ENCODE measurements at regions not wholly inside any gene's neighbourhood (a gene's known extent, or its start where the extent isn't known, plus 50 kb on each side); places are given as distances from the start of the nearest gene placed in this dataset.

DNA sequence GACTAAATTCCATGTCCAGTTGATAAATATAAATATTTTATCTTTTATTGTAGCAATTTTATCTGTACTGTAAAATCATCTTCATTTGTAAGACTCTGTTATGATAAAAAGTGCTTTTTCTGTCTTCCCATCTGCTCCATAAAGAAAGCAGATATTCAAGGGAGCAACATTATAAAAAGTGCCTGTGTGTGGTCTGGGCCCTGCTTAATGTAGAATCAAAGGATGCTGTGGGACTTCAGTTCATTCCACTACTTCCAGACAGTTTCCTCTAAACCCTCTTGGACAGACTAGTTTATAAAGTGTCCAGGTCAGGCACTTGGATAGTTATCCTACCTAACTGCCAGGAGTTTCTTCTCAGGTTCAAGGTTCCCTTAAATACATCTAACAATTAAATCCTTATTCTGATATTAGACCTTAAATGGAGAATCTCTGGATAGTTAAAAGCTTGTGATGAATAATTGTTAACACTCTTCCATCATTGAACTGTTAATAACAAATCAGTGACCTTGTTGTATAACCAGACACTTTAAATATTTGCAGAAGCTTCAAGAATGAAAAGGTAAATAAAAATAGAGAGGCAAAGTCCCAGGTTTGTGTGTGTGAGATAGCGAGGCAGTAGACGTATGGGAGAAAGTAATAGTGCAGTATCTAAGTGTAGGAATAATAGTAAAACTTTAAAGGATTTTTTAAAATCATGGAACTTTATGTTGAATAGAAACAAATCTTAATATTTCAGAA, 237.5 kb upstream of the CTSO start:
- H3K79me2 ChIP-seq (ENCODE audit: insufficient read depth, low read length), result no peaks in the 10 kb centered on the region
- no peaks in the 10 kb centered on the region for H3K27me3 ChIP-seq (ENCODE audit: insufficient read depth, low read length)
- intact Hi-C loops (cut with micrococcal nuclease), result no loop called here
- no peak overlapping the region for H3K4me2 ChIP-seq (ENCODE audit: low read length)
- no peaks in the 10 kb centered on the region for H4K20me1 ChIP-seq (ENCODE audit: insufficient read depth)
- RAD21 ChIA-PET (ENCODE audit: low non-redundant PET in 1 of 2, low total read pairs in 2 of 2, uncharacterized antibody in 2 of 2, unreplicated experiment in 2 of 2), result no interaction called here
- no TSS peak for BruUV-seq (replicated peaks)
- no peak for ATAC-seq
- H3K9me3 ChIP-seq (ENCODE audit: control insufficient read depth in 1 of 2, insufficient read depth in 1 of 2, low read depth in 1 of 2, low read length in 2 of 2), result no peaks in the 10 kb centered on the region
- no peak overlapping the region for H3K27ac ChIP-seq (ENCODE audit: low read depth, low read length)
- no peak for DNase-seq (ENCODE audit: low read depth, low spot score)
- H3K4me1 ChIP-seq (ENCODE audit: control insufficient read depth in 1 of 2, insufficient read depth in 2 of 2, low read length in 2 of 2), result no peaks in the 10 kb centered on the region
- H3K4me3 ChIP-seq (replicated peaks in 1 of 2; ENCODE audit: low read depth in 1 of 2, low read length in 2 of 2), result no peak overlapping the region
- TF ChIP-seq YY1 (IDR thresholded peaks at IDR 0.05; ENCODE audit: extremely low read depth, insufficient replicate concordance, low read depth, low read length) (no peak), ZFX (IDR thresholded peaks at IDR 0.05) (no peak), POLR2A (IDR thresholded peaks at IDR 0.05; ENCODE audit: borderline replicate concordance, extremely low read depth, insufficient read depth, insufficient read length) (no peak), TCF7L2 (IDR thresholded peaks at IDR 0.05; ENCODE audit: borderline replicate concordance, extremely low read depth, insufficient read depth, insufficient read length) (no peak), SP1 (IDR thresholded peaks at IDR 0.05; ENCODE audit: low read depth) (no peak), CEBPB (IDR thresholded peaks at IDR 0.05; ENCODE audit: low read depth) (no peak), JUND (IDR thresholded peaks at IDR 0.05) (no peak), FOSL1 (IDR thresholded peaks at IDR 0.05; ENCODE audit: low read depth) (no peak)
- TF ChIP-seq, protein P1, sequence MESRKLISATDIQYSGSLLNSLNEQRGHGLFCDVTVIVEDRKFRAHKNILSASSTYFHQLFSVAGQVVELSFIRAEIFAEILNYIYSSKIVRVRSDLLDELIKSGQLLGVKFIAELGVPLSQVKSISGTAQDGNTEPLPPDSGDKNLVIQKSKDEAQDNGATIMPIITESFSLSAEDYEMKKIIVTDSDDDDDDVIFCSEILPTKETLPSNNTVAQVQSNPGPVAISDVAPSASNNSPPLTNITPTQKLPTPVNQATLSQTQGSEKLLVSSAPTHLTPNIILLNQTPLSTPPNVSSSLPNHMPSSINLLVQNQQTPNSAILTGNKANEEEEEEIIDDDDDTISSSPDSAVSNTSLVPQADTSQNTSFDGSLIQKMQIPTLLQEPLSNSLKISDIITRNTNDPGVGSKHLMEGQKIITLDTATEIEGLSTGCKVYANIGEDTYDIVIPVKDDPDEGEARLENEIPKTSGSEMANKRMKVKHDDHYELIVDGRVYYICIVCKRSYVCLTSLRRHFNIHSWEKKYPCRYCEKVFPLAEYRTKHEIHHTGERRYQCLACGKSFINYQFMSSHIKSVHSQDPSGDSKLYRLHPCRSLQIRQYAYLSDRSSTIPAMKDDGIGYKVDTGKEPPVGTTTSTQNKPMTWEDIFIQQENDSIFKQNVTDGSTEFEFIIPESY (IDR thresholded peaks at IDR 0.05; ENCODE audit: extremely low read depth, insufficient replicate concordance, low read length), result no peak
- H3K9me2 ChIP-seq (ENCODE audit: insufficient read depth), result no peaks in the 10 kb centered on the region
- H2AFZ ChIP-seq (ENCODE audit: low read depth, low read length, poor library complexity, severe bottlenecking), result no peak overlapping the region
- POLR2A ChIA-PET, result no interaction called here
- H3K36me3 ChIP-seq (ENCODE audit: control insufficient read depth in 1 of 2, insufficient read depth in 2 of 2, low read length in 2 of 2), result no peaks in the 10 kb centered on the region
- CTCF ChIA-PET, result no interaction called here
- H3K9ac ChIP-seq (ENCODE audit: low read length), result no peak overlapping the region

Measured in HCT116 (cell line).